ENCODE measurements at regions not wholly inside any gene's neighbourhood (a gene's known extent, or its start where the extent isn't known, plus 50 kb on each side); places are given as distances from the start of the nearest gene placed in this dataset.

- no peak overlapping the region for H3K27ac Mint-ChIP-seq
- H3K27ac ChIP-seq (ENCODE audit: low read depth): peak overlapping the region; percentile 33
- peaks cover 28% of the 10 kb centered on the region for H3K4me1 Mint-ChIP-seq
Observed at GRCh38 chr18:75936862-75937261, 509.4 kb upstream of the SMIM21 start.

DNA sequence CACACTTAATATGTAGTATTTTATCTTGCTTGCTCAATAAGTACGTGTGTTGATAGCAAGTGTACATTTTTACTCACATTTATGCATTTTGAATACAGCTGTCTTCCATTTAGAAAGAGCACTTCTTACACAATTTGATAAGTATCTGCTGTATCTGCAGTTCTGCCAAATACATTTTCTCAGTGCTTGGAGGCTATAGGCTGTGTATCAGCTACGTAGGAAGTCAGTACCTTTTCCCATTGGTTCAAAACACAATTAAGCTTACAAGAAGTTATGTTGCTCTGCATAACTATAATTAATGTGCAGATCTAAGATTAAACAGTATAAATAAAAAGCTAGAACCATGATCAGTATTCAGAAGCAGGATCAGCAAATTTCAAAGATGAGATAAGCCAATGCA lies 503.6 kb upstream of the SMIM21 start:
- Histone ChIP-seq H3K4me1 (ENCODE audit: insufficient read depth) (no peaks in the 10 kb centered on the region), H3K79me2 (replicated peaks; ENCODE audit: insufficient read depth) (no peaks in the 10 kb centered on the region), H3K4me2 (no peak overlapping the region), H3K27ac (ENCODE audit: low read depth) (no peak overlapping the region), H3K36me3 (ENCODE audit: insufficient read depth) (no peaks in the 10 kb centered on the region), H2AFZ (no peak overlapping the region), H3K4me3 (no peak overlapping the region), H4K20me1 (replicated peaks; ENCODE audit: insufficient read depth) (no peaks in the 10 kb centered on the region), H3K9me2 (ENCODE audit: insufficient read depth) (peaks cover 7% of the 10 kb centered on the region), H3F3A (replicated peaks; ENCODE audit: low read depth) (no peaks in the 10 kb centered on the region), H3K27me3 (ENCODE audit: insufficient read depth) (no peaks in the 10 kb centered on the region)
- 0 out of 3 replicates have a peak, but pooled peaks cover 4% of the 10 kb centered on the region for H3K9me3 Mint-ChIP-seq
- H3K27ac Mint-ChIP-seq: no peak overlapping the region
- DNase-seq (ENCODE audit: low spot score): no peak
- peaks cover 15% of the 10 kb centered on the region; the same call in 1 of the 3 replicates for H3K36me3 Mint-ChIP-seq (ENCODE audit: low read depth)
- no peak for ATAC-seq
- H3K4me1 Mint-ChIP-seq: peaks cover 6% of the 10 kb centered on the region; the same call in 2 of the 3 replicates
- no peak overlapping the region for H3K4me3 Mint-ChIP-seq
- no peaks in the 10 kb centered on the region for H3K27me3 Mint-ChIP-seq (ENCODE audit: insufficient read depth, low read depth, poor library complexity)
- TF ChIP-seq EZH2phosphoT487 (IDR thresholded peaks at IDR 0.05; ENCODE audit: unreplicated experiment) (no peak), STAT1 (IDR thresholded peaks at IDR 0.05; ENCODE audit: unreplicated experiment) (no peak), CREB1 (CRISPR knock-in tag; IDR thresholded peaks at IDR 0.05; ENCODE audit: low read depth) (no peak), NANOG (IDR thresholded peaks at IDR 0.05; ENCODE audit: borderline replicate concordance) (no peak), ZNF331 (CRISPR knock-in tag; IDR thresholded peaks at IDR 0.05; ENCODE audit: low read depth) (no peak), EZH2 (IDR thresholded peaks at IDR 0.05; ENCODE audit: low read depth, unreplicated experiment) (no peak), CTCF (conservative IDR thresholded peaks at IDR 0.05; ENCODE audit: low read depth in 2 of 2) (no peak), ETS1 (IDR thresholded peaks at IDR 0.05) (no peak), JUNB (IDR thresholded peaks at IDR 0.05; ENCODE audit: unreplicated experiment) (no peak)

More at GRCh38 chr18:75936862-75937261, 509.4 kb upstream of the SMIM21 start:
- DNase-seq (ENCODE audit: low spot score) (no peak), ATAC-seq (no peak)
- no peaks in the 10 kb centered on the region for H3K27me3 ChIP-seq (ENCODE audit: insufficient read depth)
- H3K4me2 ChIP-seq: no peak overlapping the region; the same call in 1 of the 2 replicates
- Mint-ChIP-seq H3K27me3 (ENCODE audit: insufficient read depth, low read depth, poor library complexity) (no peaks in the 10 kb centered on the region), H3K36me3 (ENCODE audit: low read depth) (peaks cover 31% of the 10 kb centered on the region; the same call in 2 of the 3 replicates), H3K9me3 (peaks cover 16% of the 10 kb centered on the region; the same call in 2 of the 3 replicates), H3K4me3 (no peak overlapping the region)
- no peaks in the 10 kb centered on the region for H3K36me3 ChIP-seq (ENCODE audit: insufficient read depth)
- TF ChIP-seq REST (IDR thresholded peaks at IDR 0.05; ENCODE audit: unreplicated experiment) (no peak), ZNF331 (CRISPR knock-in tag; IDR thresholded peaks at IDR 0.05; ENCODE audit: low read depth) (no peak; the same call in 1 of the 2 replicates), ETS1 (IDR thresholded peaks at IDR 0.05) (no peak), ZNF114 (CRISPR knock-in tag; IDR thresholded peaks at IDR 0.05) (0 out of 2 replicates have a peak, but pooled peaks have one; percentile 32), NANOG (IDR thresholded peaks at IDR 0.05; ENCODE audit: borderline replicate concordance) (no peak), POLR2AphosphoS5 (IDR thresholded peaks at IDR 0.05; ENCODE audit: low read depth) (no peak)
- peaks cover 12% of the 10 kb centered on the region for H3K4me1 ChIP-seq (ENCODE audit: insufficient read depth)
- H2AFZ ChIP-seq: no peak overlapping the region; the same call in 1 of the 2 replicates
- peaks cover 24% of the 10 kb centered on the region for H3K9me2 ChIP-seq (ENCODE audit: insufficient read depth)
- H3K79me2 ChIP-seq (replicated peaks; ENCODE audit: insufficient read depth): no peaks in the 10 kb centered on the region
- H3K4me3 ChIP-seq: no peak overlapping the region
- no peaks in the 10 kb centered on the region for H4K20me1 ChIP-seq (replicated peaks; ENCODE audit: insufficient read depth)
- no peaks in the 10 kb centered on the region for H3F3A ChIP-seq (replicated peaks; ENCODE audit: low read depth)

Measured in GM23338 (cell line).